ENCODE measurements at regions not wholly inside any gene's neighbourhood (a gene's known extent, or its start where the extent isn't known, plus 50 kb on each side); places are given as distances from the start of the nearest gene placed in this dataset.

- TF ChIP-seq NANOG (IDR thresholded peaks at IDR 0.05; ENCODE audit: insufficient read depth, low read depth, low read length, poor library complexity, severe bottlenecking), result no peak
- TF ChIP-seq KDM1A (IDR thresholded peaks at IDR 0.05; ENCODE audit: borderline replicate concordance, low read length), result no peak
- no peak for TF ChIP-seq HDAC2 (IDR thresholded peaks at IDR 0.05; ENCODE audit: borderline replicate concordance in 1 of 2, low read depth in 2 of 2, low read length in 2 of 2)
- no peak for TF ChIP-seq FOSL1 (IDR thresholded peaks at IDR 0.05; ENCODE audit: insufficient read depth, low read depth, low read length)
- no peak for TF ChIP-seq TEAD4 (IDR thresholded peaks at IDR 0.05; ENCODE audit: low read depth, low read length)
Observed at GRCh38 chr2:154992826-154993225, 294.3 kb downstream of the KCNJ3 start (continued).

All from H1 (cell line).